PC-9 (cell line): ENCODE measurements at regions not wholly inside any gene's neighbourhood (a gene's known extent, or its start where the extent isn't known, plus 50 kb on each side); places are given as distances from the start of the nearest gene placed in this dataset.

Source experiments
- BruUV-seq: library from RNA; stranded (reverse); fragments of 400-500 nt; replicated peaks from 2 replicates; lab custom pipeline; 2021; lab: Mats Ljungman, UMichigan
- CTCF ChIA-PET: fragments of 300-600 bp; sonication (Branson Sonifier 250); formaldehyde crosslinking; loops from one replicate; lab custom pipeline; 2022; ENCODE audit warnings: antibody characterized with exemption; lab: Charles Lee
- POLR2A ChIA-PET: fragments of 300-600 bp; sonication (Branson Sonifier 250); formaldehyde crosslinking; loops from one replicate; lab custom pipeline; 2022; ENCODE audit warnings: antibody characterized with exemption; ENCODE audit not compliant: unreplicated experiment; lab: Charles Lee
- DNase-seq, 2 experiments: peaks; one replicate each; pipeline versions ENCODE4 v3.0.0 to v3.0.0-alpha.2; 2015 to 2022; ENCODE audit warnings: mixed read lengths in 1 of 2
- H2AFZ ChIP-seq: fragments of 200-600 bp; sonication (generic); 2 replicates; pipeline ENCODE4 v1.8.1; 2017; ENCODE audit warnings: antibody characterized with exemption
- H3F3A ChIP-seq: fragments of 200-600 bp; sonication (generic); 2 replicates; pipeline ENCODE4 v1.8.1; 2017; ENCODE audit warnings: antibody characterized with exemption, mild to moderate bottlenecking, low read depth; ENCODE audit not compliant: insufficient read depth
- H3K27ac ChIP-seq: fragments of 200-600 bp; sonication (generic); 2 replicates; pipeline ENCODE4 v1.6.1; 2016; ENCODE audit warnings: mixed run types
- H3K27me3 ChIP-seq: fragments of 200-600 bp; sonication (generic); 2 replicates; pipeline ENCODE4 v1.6.1; 2016; ENCODE audit warnings: low read depth, mixed run types; ENCODE audit not compliant: insufficient read depth
- H3K36me3 ChIP-seq: fragments of 200-600 bp; sonication (generic); 2 replicates; pipeline ENCODE4 v1.6.1; 2016; ENCODE audit warnings: low read depth, mixed run types
- H3K4me1 ChIP-seq: fragments of 200-600 bp; sonication (generic); replicated peaks from 2 replicates; pipeline ENCODE4 v1.6.1; 2016; ENCODE audit warnings: mixed run types; ENCODE audit not compliant: insufficient read depth
- H3K4me2 ChIP-seq: fragments of 200-600 bp; sonication (generic); 2 replicates; pipeline ENCODE4 v1.6.1; 2017; ENCODE audit warnings: mixed run types
- H3K4me3 ChIP-seq: fragments of 200-600 bp; sonication (generic); 2 replicates; pipeline ENCODE4 v1.6.1; 2016; ENCODE audit warnings: mixed run types
- H3K79me2 ChIP-seq: fragments of 200-600 bp; sonication (generic); 2 replicates; pipeline ENCODE4 v1.6.1; 2017; ENCODE audit warnings: low read depth, mixed run types
- H3K9me2 ChIP-seq: fragments of 200-600 bp; sonication (generic); 2 replicates; pipeline ENCODE4 v1.8.1; 2017; ENCODE audit warnings: mild to moderate bottlenecking; ENCODE audit not compliant: insufficient read depth
- H3K9me3 ChIP-seq: fragments of 200-600 bp; sonication (generic); 2 replicates; pipeline ENCODE4 v1.8.1; 2016; ENCODE audit warnings: low read depth; ENCODE audit not compliant: insufficient read depth
- H4K20me1 ChIP-seq: fragments of 200-600 bp; sonication (generic); 2 replicates; pipeline ENCODE4 v1.8.1; 2017; ENCODE audit not compliant: insufficient read depth
- CTCF ChIP-seq: fragments of 200-600 bp; sonication (generic); conservative IDR thresholded peaks from 2 replicates; pipeline ENCODE4 v1.6.1; 2017; ENCODE audit warnings: mixed run types, antibody characterized with exemption, mild to moderate bottlenecking, moderate library complexity
- EZH2 ChIP-seq: fragments of 200-600 bp; sonication (generic); IDR thresholded peaks from 2 replicates; pipeline ENCODE4 v1.8.0; 2017; ENCODE audit warnings: antibody characterized with exemption, low read depth
- intact Hi-C: fragments of 100-400 bp; cut with micrococcal nuclease; formaldehyde crosslinking; loops from one replicate; pipeline ENCODE4 v1.10.0; 2022; ENCODE audit not compliant: unreplicated experiment

GRCh38 chr6:104537872-104538271 lies 321.8 kb downstream of the HACE1 start:
- intact Hi-C loops, result no loop called here
- no peak for DNase-seq
- TF ChIP-seq CTCF (no peak), EZH2 (no peak)
- no peak overlapping the region for H3K27ac ChIP-seq
- no peak overlapping the region for H2AFZ ChIP-seq
- H3K4me2 ChIP-seq, result no peak overlapping the region
- no TSS peak for BruUV-seq
- H3K27me3 ChIP-seq, result no peaks in the 10 kb centered on the region
- ChIA-PET POLR2A (no interaction called here), CTCF (no interaction called here)
- H3K9me3 ChIP-seq, result no peaks in the 10 kb centered on the region
- H4K20me1 ChIP-seq, result no peaks in the 10 kb centered on the region
- no peaks in the 10 kb centered on the region for H3K79me2 ChIP-seq
- no peaks in the 10 kb centered on the region for H3K4me1 ChIP-seq
- H3K9me2 ChIP-seq, result no peaks in the 10 kb centered on the region
- no peaks in the 10 kb centered on the region for H3F3A ChIP-seq
- H3K4me3 ChIP-seq, result no peak overlapping the region
- H3K36me3 ChIP-seq, result no peaks in the 10 kb centered on the region

GRCh38 chr6:104537180-104537579 lies 322.5 kb downstream of the HACE1 start:
- ChIA-PET POLR2A (no interaction called here), CTCF (no interaction called here)

GRCh38 chr6:104532462-104532861 lies 327.3 kb downstream of the HACE1 start:
- POLR2A ChIA-PET, result interaction anchor here (0.6 kb wide), 1 partner anchor 93 kb away, joined by 3 read pairs; no protein-coding TSS in a partner anchor

More at GRCh38 chr6:104537180-104537579, 322.5 kb downstream of the HACE1 start:
- BruUV-seq, result no TSS peak
- Histone ChIP-seq H3K4me1 (no peaks in the 10 kb centered on the region), H3K9me2 (no peaks in the 10 kb centered on the region), H3K4me3 (no peak overlapping the region), H4K20me1 (no peaks in the 10 kb centered on the region), H3K36me3 (no peaks in the 10 kb centered on the region), H3K4me2 (no peak overlapping the region), H3K27me3 (no peaks in the 10 kb centered on the region), H3K27ac (no peak overlapping the region), H3K79me2 (no peaks in the 10 kb centered on the region), H3K9me3 (no peaks in the 10 kb centered on the region), H2AFZ (no peak overlapping the region), H3F3A (no peaks in the 10 kb centered on the region)
- TF ChIP-seq CTCF (no peak), EZH2 (no peak)
- DNase-seq, result no peak
- intact Hi-C loops, result no loop called here

More at GRCh38 chr6:104532462-104532861, 327.3 kb downstream of the HACE1 start:
- no peak for DNase-seq
- Histone ChIP-seq H3K9me3 (no peaks in the 10 kb centered on the region), H3K79me2 (no peaks in the 10 kb centered on the region), H3K9me2 (no peaks in the 10 kb centered on the region), H3K36me3 (no peaks in the 10 kb centered on the region), H3K4me1 (no peaks in the 10 kb centered on the region), H3F3A (no peaks in the 10 kb centered on the region), H3K4me3 (no peak overlapping the region), H3K27me3 (no peaks in the 10 kb centered on the region), H3K27ac (no peak overlapping the region), H3K4me2 (no peak overlapping the region), H2AFZ (no peak overlapping the region), H4K20me1 (no peaks in the 10 kb centered on the region)
- intact Hi-C loops, result no loop called here
- BruUV-seq, result no TSS peak
- CTCF ChIA-PET, result no interaction called here
- TF ChIP-seq EZH2, result no peak
- no peak for TF ChIP-seq CTCF
